Sigmoid colon (tissue), 6 donors: ENCODE measurements at regions not wholly inside any gene's neighbourhood (a gene's known extent, or its start where the extent isn't known, plus 50 kb on each side); places are given as distances from the start of the nearest gene placed in this dataset.

Experiments used
- DNase-seq: peaks from one replicate; pipeline ENCODE4 v3.0.0-alpha.2; 2019
- H3K27ac ChIP-seq, 4 donors: fragments of 200-600 bp; sonication (generic); one replicate each; pipeline ENCODE4 v1.5.1; 2016 to 2019; ENCODE audit warnings: mild to moderate bottlenecking in 1 of 4
- H3K27me3 ChIP-seq, 3 donors: fragments of 200-600 bp; sonication (generic); one replicate each; pipeline ENCODE4 v1.5.1; 2019; ENCODE audit warnings: mild to moderate bottlenecking in 1 of 3
- H3K36me3 ChIP-seq, 4 donors: fragments of 200-600 bp; sonication (generic); one replicate each; pipeline ENCODE4 v1.5.1; 2016 to 2019
- H3K4me1 ChIP-seq, 4 donors: fragments of 200-600 bp; sonication (generic); one replicate each; pipeline ENCODE4 v1.5.1; 2017 to 2019
- H3K4me3 ChIP-seq, 4 donors: fragments of 200-600 bp; sonication (generic); one replicate each; pipeline ENCODE4 v1.5.1; 2017 to 2019; ENCODE audit warnings: mild to moderate bottlenecking in 2 of 4, moderate library complexity in 1 of 4
- H3K9me3 ChIP-seq, 4 donors: fragments of 200-600 bp in 3 of 4; sonication (generic) in 3 of 4; one replicate each; pipeline versions ENCODE4 v1.5.1 to v1.6.1; 2013 to 2019
- EP300 ChIP-seq, 4 donors: sonication (generic); formaldehyde crosslinking; IDR thresholded peaks; one replicate each; pipeline ENCODE4 v1.6.1; 2017; ENCODE audit warnings: antibody characterized with exemption in 4 of 4
- POLR2A ChIP-seq, 2 donors: fragments of 450-650 bp; IDR thresholded peaks; one replicate each; pipeline ENCODE4 v1.6.1; 2016; ENCODE audit warnings: antibody characterized with exemption in 2 of 2, mild to moderate bottlenecking in 2 of 2, moderate library complexity in 2 of 2
- POLR2AphosphoS5 ChIP-seq, 4 donors: sonication (generic); formaldehyde crosslinking; IDR thresholded peaks; one replicate each; pipeline ENCODE4 v1.6.1; 2017; ENCODE audit warnings: antibody characterized with exemption in 4 of 4
- WGBS, 2 donors: extraction: QIAGEN DNeasy Blood & Tissue Kit; methylation state at CpG; one replicate each; pipeline ENCODE4 v1.1.7; 2013; 5-methylcytosine and 5-hydroxymethylcytosine counted together
- intact Hi-C: fragments of 100-400 bp; cut with DNase I; formaldehyde crosslinking; loops from one replicate; pipeline ENCODE4 v1.15.1; 2023
- TF ChIP-seq, protein P1 (sequence below), 4 experiments: fragments of 450-650 bp in 3 of 4; fragments of 200-600 bp in 1 of 4; IDR thresholded peaks; one replicate each; pipeline ENCODE4 v1.5.1; 2016 to 2019; ENCODE audit warnings: antibody characterized with exemption in 4 of 4, mild to moderate bottlenecking in 3 of 4, moderate library complexity in 2 of 4
- donor health status: healthy with polysubstance abuse.
- donor health status: healthy.

DNA sequence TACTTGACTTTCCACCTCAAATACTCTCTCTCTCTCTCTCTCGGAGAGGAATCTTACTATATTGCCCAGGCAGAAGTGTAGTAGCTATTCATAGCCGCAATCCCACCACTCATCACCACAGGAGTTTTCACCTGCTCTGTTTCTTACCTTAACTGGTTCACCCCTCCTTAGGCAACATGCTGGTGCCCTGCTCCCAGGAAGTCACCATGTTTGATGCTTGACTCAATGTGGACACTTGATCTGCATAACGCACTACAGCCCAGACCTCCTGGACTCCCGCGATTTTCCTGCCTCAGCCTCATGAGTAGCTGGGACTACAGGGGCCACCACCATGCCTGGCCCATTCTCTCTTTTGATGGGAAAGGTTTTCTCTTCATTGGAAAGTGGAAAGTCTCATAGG, 271.8 kb downstream of the FBXW7 start:
- H3K4me1 ChIP-seq = peaks cover 0 to 11% (median 0%) of the 10 kb centered on the region in 4 donors
- DNase-seq = no peak
- TF ChIP-seq EP300 (IDR thresholded peaks at IDR 0.05) (no peak), POLR2AphosphoS5 (IDR thresholded peaks at IDR 0.05) (no peak), POLR2A (IDR thresholded peaks at IDR 0.05) (no peak)
- TF ChIP-seq, protein P1, sequence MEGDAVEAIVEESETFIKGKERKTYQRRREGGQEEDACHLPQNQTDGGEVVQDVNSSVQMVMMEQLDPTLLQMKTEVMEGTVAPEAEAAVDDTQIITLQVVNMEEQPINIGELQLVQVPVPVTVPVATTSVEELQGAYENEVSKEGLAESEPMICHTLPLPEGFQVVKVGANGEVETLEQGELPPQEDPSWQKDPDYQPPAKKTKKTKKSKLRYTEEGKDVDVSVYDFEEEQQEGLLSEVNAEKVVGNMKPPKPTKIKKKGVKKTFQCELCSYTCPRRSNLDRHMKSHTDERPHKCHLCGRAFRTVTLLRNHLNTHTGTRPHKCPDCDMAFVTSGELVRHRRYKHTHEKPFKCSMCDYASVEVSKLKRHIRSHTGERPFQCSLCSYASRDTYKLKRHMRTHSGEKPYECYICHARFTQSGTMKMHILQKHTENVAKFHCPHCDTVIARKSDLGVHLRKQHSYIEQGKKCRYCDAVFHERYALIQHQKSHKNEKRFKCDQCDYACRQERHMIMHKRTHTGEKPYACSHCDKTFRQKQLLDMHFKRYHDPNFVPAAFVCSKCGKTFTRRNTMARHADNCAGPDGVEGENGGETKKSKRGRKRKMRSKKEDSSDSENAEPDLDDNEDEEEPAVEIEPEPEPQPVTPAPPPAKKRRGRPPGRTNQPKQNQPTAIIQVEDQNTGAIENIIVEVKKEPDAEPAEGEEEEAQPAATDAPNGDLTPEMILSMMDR (IDR thresholded peaks at IDR 0.05) = no peak
- H3K4me3 ChIP-seq = no peak overlapping the region
- H3K36me3 ChIP-seq = no peaks in the 10 kb centered on the region
- intact Hi-C loops = no loop called here
- H3K27ac ChIP-seq = no peak overlapping the region
- no peaks in the 10 kb centered on the region for H3K27me3 ChIP-seq
- H3K9me3 ChIP-seq = no peaks in the 10 kb centered on the region
- WGBS, 2 donors = 91 to 95% methylated on average over 5 of the region's 5 CpGs

DNA sequence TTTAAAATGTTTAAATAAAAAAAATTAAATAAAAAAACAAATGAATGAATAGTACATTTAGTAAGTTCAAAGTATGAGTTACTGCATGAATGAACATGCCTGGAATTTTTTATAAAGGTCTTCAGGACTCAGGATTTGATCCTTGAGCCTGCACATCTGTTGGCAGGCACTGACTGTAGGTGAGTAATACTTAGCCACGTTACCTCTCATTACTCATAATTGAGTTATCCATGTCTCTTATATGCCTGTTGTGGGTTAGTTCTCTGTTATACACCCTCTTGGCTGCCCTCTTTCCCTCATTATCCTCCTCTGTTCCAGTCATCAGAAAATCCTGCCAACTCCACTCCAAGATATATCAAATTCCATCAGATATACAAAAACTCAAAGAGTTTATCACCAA, 276.0 kb downstream of the FBXW7 start:
- Histone ChIP-seq H3K36me3 (no peaks in the 10 kb centered on the region), H3K27me3 (no peaks in the 10 kb centered on the region), H3K4me3 (no peak overlapping the region), H3K27ac (no peak overlapping the region), H3K4me1 (peaks cover 0 to 3% (median 0%) of the 10 kb centered on the region in 4 donors), H3K9me3 (no peaks in the 10 kb centered on the region)
- 57 to 85% methylated on average over 1 of the region's 1 CpG for WGBS, 2 donors
- intact Hi-C loops = no loop called here
- no peak for DNase-seq
- TF ChIP-seq POLR2A (IDR thresholded peaks at IDR 0.05) = no peak
- no peak for TF ChIP-seq POLR2AphosphoS5 (IDR thresholded peaks at IDR 0.05)
- TF ChIP-seq, protein P1 (IDR thresholded peaks at IDR 0.05) = no peak
- TF ChIP-seq EP300 (IDR thresholded peaks at IDR 0.05) = no peak

DNA sequence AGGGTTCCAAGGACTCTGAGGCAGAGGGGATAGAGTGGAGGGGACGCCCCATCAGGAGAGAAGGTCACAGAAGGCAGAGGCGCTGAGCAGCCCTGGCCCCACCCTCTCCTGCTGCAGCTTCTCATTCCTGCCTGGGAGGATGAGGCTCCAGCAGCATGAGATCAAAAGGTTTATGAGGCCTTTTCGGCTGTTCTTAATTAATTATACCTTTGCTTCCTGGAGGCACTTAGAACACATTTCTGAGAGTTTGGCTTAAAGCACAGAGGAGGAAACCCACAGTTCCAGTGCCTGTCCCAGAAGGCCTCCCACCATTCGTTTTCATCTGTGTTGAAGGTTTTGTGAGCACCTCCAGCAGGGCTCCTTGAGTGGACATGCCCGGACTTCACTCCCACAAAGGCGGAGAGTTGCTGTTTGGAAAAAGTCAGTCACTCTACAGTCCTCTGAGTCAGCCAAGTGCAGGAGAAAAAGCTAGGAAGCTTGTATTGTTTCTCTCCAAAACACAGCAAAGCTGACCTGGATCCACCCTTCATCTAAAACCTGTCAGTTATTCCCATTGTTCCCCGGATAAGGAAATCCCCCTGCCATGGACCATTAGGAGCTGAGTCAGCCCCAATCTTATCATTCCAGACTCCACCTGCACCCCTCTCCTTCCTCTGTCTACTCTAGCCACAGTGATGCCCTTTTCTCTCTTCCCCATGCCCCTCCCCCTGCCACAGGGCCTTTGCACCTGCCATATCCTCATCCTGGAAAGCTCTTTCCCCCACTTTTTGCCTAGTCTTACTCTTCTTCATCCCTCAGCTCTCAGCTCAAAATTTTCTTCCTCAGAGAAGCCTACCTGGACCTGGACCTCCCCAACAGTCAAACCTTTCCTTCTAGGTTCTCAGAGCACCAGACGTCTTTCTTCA, 276.8 kb downstream of the FBXW7 start:
- no peaks in the 10 kb centered on the region for H3K4me1 ChIP-seq
- no peak for DNase-seq
- intact Hi-C loops = no loop called here
- no peak overlapping the region for H3K4me3 ChIP-seq
- 51 to 61% methylated on average over 8 of the region's 8 CpGs for WGBS, 2 donors
- H3K9me3 ChIP-seq = no peaks in the 10 kb centered on the region
- no peaks in the 10 kb centered on the region for H3K27me3 ChIP-seq
- no peaks in the 10 kb centered on the region for H3K36me3 ChIP-seq
- TF ChIP-seq, protein P1 (IDR thresholded peaks at IDR 0.05) = no peak
- TF ChIP-seq POLR2AphosphoS5 (IDR thresholded peaks at IDR 0.05) (no peak), EP300 (IDR thresholded peaks at IDR 0.05) (no peak), POLR2A (IDR thresholded peaks at IDR 0.05) (no peak)
- no peak overlapping the region for H3K27ac ChIP-seq

DNA sequence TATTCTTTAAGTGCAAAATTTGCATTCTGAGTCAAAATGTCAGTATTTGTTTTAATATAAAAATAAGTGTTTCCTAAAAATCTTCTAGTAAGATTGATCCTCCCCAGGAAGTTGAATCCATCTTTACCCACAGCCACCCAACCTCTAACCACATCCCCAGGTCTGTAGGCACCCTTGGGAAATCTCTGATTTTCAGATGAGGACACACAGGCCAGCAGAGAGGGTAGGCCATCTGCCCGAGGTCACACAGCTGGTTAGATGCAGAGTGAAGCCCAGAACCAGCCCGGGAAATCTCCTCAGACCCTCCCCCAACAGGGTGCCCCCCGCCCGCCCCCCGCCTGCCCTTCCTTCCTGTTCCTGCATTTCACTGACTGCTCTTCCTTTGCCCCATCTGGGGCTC, 277.5 kb downstream of the FBXW7 start:
- no peaks in the 10 kb centered on the region for H3K27me3 ChIP-seq
- TF ChIP-seq POLR2AphosphoS5 (IDR thresholded peaks at IDR 0.05) = no peak
- TF ChIP-seq, protein P1 (IDR thresholded peaks at IDR 0.05) = no peak
- no peak for TF ChIP-seq EP300 (IDR thresholded peaks at IDR 0.05)
- TF ChIP-seq POLR2A (IDR thresholded peaks at IDR 0.05) = no peak
- 61 to 75% methylated on average over 5 of the region's 5 CpGs for WGBS, 2 donors
- H3K9me3 ChIP-seq = no peaks in the 10 kb centered on the region
- H3K27ac ChIP-seq = no peak overlapping the region
- no peaks in the 10 kb centered on the region for H3K4me1 ChIP-seq
- intact Hi-C loops = no loop called here
- H3K4me3 ChIP-seq = no peak overlapping the region
- H3K36me3 ChIP-seq = no peaks in the 10 kb centered on the region
- no peak for DNase-seq
